HuH-7 (cell line): ENCODE measurements at regions not wholly inside any gene's neighbourhood (a gene's known extent, or its start where the extent isn't known, plus 50 kb on each side); places are given as distances from the start of the nearest gene placed in this dataset.

Source experiments
- DNase-seq: peaks from one replicate; pipeline ENCODE4 v3.0.0; 2011; ENCODE audit warnings: low spot score

DNA sequence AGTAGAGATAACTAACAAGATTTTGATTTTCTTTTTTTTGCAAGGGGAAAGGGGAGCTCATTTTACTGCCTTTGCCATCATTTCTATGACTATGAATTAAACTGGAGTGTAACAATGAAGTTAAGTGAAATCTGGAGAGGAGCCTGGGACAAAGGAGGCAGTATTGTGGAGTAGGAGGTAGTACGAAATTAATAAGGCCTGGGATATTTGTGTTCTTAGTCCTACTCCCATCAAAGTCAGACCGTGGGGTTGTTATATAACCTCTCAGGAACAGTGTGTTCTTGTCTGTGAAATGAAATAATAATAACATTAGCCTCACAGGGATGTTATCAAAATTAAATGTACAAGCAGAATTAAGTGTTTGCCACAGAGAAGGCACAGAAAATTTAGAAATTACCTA, 204.3 kb upstream of the EMCN start:
- no peak for DNase-seq

DNA sequence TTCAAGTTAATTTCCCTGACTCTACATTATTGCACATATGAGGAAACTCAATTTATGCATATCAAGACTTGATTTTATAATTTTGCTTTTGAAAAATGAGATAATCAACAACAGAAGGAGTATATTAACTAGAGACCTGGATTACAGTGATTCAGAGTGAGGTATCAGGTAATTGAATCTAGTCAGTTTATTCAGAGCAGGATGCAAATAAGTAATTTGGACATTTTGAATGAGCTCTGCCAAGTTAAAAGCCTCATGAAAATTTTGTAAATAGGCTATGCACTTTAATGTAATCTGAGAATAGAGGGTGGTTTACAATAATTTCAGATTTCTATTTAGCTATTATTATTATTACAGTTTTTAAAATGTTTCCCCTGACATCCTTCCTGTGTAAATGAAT, 203.7 kb upstream of the EMCN start:
- DNase-seq = no peak

- no peak for DNase-seq
Measured at GRCh38 chr4:100721077-100721476, 203.3 kb upstream of the EMCN start.

GRCh38 chr4:100716416-100716815, 198.6 kb upstream of the EMCN start:
- no peak for DNase-seq

DNA sequence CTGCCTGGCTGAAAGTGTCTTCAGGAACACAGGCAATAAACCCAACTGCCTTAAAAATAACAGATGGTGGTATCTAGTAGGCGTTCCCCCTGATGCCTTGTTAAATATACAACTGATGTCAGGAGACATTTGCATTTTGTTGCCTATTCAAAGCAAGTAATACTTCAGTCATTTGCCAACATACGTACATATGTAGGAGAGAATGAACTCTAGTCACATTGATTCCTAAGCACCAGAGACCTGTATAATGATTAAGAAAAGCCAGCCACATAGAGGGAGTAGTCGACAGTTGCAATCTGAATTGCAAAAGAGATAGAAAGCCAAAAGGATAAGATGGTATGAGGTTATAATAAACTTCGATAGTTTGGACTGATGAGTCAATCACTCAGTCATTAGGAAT, 191.0 kb upstream of the EMCN start:
- no peak for DNase-seq

DNA sequence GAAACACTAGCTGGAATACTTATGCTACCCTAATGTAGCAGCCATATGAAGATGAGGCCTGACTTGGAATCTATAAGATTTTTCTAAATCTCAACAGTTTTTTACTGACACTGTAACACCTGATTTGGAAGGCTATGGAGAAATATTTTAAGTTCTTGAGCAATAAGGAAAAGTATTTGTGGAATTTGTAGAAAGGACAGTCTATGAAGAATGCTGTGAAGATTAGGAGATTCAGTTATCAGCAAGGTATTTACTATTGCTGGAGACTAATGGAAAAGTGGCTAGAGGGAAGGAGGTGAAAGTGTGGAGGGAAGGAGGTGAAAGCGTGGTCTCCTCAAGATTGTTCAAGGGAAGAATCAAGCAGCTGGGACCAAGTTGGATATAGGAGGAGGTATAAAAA, 190.0 kb upstream of the EMCN start:
- no peak for DNase-seq

GRCh38 chr4:100696531-100696930, 178.7 kb upstream of the EMCN start:
- DNase-seq = no peak

DNA sequence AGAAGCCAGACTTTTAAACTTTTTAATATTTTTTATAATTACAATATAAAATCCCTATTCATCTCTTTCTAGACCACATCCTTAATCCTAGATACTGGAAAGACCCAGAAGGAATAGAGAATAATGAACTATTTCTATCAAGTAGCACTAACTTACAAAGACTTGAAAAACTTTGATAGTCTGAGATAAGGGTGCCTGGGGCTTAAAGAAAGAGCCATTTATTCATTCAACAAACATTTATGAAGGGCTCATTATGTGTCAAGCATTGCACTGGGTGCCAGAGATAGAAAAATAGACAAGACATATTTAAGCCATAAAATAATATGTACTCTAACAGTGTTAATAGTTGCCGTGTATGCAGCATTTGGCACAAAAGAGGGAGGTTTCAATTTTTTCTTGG, 178.0 kb upstream of the EMCN start:
- no peak for DNase-seq

DNA sequence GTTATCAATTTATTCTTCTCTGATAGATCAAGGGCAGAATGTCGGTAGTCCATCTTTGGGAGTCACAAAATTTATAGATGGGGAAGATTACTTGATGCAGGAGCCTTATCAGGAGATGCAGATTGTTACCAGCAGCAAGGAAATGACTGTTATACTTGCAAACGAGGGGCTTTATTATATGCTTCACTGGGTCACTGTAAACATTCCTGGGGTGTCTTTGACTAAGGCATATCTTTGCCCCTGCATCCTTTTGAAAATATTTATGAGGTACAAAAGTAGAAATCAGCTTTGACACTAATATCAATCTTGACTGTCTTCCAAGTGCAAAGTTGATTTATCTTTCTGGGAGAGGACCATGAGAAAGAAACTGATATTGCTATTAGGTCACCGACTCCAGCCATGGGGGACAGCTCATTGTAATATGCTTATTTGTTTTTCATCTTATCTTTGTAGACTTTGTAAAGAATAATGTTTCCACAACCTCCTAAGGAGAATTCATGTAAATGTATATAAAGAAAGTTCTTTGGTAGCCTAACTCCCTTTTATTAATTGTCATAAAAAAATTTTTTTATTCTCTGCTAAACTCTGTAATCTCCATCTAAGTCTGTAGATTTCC, 177.3 kb upstream of the EMCN start:
- no peak for DNase-seq

DNA sequence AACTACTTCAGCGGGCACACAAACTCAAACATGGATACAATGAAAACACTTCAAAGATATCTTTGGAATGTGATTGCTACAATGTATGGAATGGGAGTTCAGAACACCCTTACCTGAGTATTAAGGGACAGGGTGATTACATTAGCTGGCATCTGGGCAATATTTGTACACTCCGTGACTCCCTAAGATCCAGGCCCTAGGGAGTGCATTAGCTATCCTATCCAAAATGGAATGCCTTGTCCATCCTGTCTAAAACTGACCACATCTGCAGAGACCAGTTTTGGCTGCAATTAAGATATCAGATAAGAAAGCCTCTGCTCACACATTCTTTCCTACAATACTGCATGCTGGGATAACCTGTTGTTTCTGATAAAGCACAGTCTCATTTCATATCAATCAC, 176.6 kb upstream of the EMCN start:
- no peak for DNase-seq

DNA sequence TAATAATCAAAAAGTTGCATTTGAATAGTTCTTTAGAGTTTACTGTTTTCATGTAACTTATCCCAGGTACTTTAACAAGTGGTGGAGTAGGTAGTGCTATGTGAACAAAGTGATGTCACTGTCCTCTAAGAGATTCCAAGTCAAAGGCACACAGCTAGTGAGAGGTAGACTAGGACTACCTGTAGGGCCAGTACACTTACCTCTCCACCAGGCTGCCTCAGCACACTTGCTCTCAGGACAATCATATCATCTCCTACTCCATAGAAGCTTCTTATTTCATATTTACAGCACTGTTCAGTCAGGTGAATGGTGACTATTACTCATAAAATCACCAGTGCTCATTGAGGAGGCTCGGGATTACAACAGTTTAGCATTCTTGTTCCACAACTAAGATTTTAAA, 173.0 kb upstream of the EMCN start:
- DNase-seq = no peak

DNA sequence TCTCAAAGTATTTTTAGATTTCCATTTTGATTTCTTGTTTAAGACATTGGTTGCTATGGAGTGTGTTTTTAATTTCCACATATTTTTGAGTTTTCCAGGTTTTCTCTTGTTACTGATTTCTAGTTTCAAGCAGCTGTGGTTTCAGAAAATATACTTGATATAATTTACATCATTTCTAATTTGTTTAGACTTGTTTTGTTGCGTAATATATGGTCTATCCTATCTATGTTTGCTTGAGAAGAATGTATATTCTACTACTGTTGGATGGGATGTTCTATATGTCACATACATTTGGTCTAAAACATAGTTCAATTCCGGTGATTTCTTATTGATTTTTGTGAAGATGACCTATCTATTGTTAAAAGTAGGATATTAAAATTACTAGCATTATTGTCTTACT, 170.5 kb upstream of the EMCN start:
- no peak for DNase-seq

GRCh38 chr4:100682477-100683218, 164.8 kb upstream of the EMCN start:
- no peak for DNase-seq

DNA sequence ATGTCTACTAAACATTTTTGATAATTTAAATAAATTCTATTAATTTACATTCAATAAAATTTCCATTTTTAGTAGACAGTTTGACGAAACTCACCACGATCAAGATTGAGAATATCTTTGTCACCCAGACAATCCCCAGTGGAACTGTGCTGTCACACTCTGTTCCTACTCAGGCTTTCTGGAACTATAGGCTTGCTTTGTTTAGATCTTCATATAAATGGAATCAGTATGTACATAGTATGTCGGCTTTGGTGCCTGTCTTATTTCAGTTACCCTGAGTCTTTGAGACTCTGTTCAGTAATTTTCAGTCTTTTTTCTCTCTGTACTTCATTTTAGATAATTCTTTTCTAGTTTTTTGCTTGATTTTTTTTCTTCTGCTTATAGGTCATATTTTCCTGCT, 163.5 kb upstream of the EMCN start:
- DNase-seq = no peak

DNA sequence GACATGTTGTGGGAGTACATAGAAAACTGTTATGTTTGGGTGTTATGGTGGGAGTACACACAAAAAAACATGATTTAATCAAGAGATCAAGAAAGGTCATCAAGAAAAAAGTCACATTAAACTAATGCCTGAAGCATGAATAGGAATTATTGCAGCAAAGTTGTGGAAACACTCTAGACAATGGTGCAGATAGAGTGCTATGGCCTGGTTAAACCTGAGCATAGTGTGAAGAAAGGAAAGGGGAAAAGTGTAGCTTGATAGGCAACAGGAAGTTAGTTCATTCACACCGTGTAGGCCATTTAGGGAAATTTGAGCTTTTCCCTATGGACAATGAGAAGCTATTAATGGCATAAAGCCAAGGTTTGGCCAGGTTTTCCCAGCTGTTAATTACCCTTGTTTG, 162.1 kb upstream of the EMCN start:
- DNase-seq = no peak

DNA sequence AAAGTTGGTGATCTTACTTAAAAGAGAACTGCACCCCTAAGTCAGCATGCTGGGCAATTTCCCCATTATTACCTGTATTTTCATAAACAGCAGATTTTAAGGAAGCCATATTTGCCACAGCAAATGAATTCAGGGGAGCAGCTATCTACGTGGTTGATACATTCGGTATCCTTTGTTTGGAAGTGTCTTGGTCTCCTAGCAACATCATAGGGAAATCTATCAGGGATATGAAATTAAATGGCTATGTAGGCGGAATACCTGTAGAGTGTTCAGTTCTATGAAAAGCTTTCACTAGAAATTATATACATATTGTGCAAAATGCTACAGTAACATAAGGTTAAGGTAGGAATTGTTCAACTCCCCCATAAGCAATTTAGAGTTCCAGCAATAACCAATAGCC, 157.2 kb upstream of the EMCN start:
- no peak for DNase-seq

DNA sequence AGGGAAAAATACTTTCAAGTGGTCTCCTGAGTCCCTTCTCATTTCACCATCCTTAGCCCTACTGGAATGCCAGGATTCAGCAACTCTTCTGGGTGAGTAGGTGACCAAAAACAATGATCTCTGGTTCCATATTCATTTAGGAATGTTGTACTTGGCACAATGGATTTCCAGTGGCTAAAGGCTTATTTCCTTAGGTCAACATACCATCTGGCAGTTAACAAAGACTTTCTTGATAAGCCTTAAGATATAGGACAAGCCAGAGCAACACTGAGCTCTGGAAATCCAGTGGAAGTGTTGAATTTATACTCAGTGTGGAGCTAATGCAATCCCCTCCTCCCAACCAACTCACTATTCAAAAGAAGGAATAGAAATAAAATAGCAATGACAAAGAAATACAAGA, 139.4 kb upstream of the EMCN start:
- no peak for DNase-seq

DNA sequence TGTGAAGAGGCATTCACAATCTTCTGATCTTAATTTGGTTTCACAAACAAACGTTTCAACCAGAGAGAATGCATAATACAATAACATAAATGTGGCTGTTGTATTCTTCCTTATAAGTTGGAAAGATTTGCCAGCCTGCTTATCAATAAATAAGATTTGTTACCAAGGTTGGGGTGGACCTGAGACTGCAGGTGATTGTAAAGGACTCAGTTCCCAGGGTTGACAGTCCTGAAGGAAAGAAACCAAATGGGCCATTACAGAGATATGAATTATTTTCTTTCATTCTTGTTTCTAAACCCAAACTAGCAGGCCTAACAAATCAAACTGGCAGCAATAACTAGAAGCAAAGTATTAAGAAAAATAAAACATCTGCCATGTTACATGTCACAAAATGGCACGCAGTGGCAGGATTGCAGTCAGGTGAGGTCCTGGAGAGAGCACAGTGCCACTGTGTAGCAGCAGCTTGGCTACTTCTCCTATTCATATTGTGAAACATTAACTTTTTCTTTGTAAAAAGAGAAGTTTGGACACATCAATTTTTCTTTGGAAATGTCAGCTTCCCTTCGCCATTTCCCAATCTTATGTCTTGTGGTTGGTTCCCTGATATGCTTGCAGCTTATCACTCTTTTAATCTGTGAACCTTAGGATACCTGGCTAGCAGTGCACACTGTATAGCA, 133.8 kb upstream of the EMCN start:
- DNase-seq = no peak

- DNase-seq = no peak
Measured at GRCh38 chr4:100649417-100649816, 131.6 kb upstream of the EMCN start.

GRCh38 chr4:100644150-100644549, 126.3 kb upstream of the EMCN start:
- no peak for DNase-seq

DNA sequence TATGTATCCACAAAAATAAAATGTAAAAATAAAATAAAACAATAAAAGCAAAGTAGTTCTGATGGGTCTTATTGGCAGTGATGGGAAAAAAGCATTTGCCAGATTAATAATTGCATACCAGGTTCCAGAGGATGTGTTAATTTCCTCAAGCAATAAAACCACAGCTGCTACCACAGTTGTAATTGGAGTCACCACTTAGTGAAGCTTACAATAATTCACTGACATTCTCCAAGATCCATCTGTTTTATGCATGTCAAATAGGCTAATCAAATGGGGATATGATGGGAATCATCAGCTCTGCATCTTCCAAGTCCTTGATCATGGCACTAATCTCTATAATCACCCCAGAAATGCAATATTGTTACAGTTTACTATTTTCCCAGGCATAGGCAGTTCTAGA, 123.5 kb upstream of the EMCN start:
- no peak for DNase-seq

- DNase-seq = no peak
Measured at GRCh38 chr4:100635899-100636298, 118.1 kb upstream of the EMCN start.

DNA sequence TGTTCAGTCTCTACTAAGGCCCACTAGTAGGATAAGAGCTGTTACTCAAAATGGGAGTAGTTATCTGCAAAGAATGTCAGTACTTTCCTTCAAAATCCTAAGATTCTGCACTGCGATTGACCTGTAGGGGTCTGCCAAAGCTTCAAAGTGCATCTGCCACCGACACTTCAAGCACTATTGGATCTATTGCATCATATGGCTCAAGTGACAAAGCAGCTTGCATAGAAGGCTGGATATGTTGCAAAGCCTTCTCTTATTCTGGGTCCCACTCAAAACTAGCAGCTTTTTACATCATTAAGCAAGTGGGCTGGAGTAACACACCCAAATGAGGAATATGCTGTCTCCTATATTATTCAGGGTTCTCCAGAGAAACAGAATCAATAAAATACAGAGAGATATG, 115.4 kb upstream of the EMCN start:
- no peak for DNase-seq

DNA sequence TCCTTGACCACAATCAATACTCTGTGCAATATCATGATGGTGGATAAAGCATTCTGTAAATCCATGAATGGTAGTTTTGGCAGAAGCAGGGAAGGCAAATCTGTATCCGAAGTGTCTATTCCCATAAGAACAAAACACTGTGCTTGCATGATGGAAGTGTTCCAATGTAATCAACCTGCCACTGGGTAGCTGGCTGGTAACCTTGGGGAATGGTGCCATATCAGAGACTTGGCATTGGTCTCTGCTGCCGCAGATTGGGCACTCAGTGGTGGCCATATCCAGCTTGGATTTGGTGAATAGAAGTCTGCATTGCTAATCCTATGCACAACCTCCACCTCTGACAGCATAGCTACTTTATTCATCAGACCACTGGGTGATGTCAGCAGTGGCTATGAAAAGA, 114.3 kb upstream of the EMCN start:
- no peak for DNase-seq
